ENCODE measurements at regions not wholly inside any gene's neighbourhood (a gene's known extent, or its start where the extent isn't known, plus 50 kb on each side); places are given as distances from the start of the nearest gene placed in this dataset.
"Not testable (repeated sequence)": the region's sequence is repeated elsewhere in the genome, so short reads cannot be mapped to it uniquely, and the experiment has no call there.

GRCh38 chr4:30148828-30149227 lies 571.3 kb upstream of the PCDH7 start:
- DNase-seq (ENCODE audit: low read depth): not testable (repeated sequence)

GRCh38 chr4:30149539-30149938 lies 570.6 kb upstream of the PCDH7 start:
- DNase-seq (ENCODE audit: low read depth): not testable (repeated sequence)

- no peak for DNase-seq (ENCODE audit: low read depth)
Measured at GRCh38 chr4:30153427-30153826, 566.7 kb upstream of the PCDH7 start.

GRCh38 chr4:30160140-30160539 lies 560.0 kb upstream of the PCDH7 start:
- no peak for DNase-seq (ENCODE audit: low read depth)

GRCh38 chr4:30172416-30172815 lies 547.8 kb upstream of the PCDH7 start:
- no peak for DNase-seq (ENCODE audit: low read depth)

GRCh38 chr4:30181512-30181911 lies 538.7 kb upstream of the PCDH7 start:
- DNase-seq (ENCODE audit: low read depth): no peak

- no peak for DNase-seq (ENCODE audit: low read depth)
Measured at GRCh38 chr4:30181918-30182317, 538.3 kb upstream of the PCDH7 start.

- DNase-seq (ENCODE audit: low read depth): no peak
Measured at GRCh38 chr4:30182786-30183185, 537.4 kb upstream of the PCDH7 start.

GRCh38 chr4:30191902-30192301 lies 528.3 kb upstream of the PCDH7 start:
- DNase-seq (ENCODE audit: low read depth): no peak

GRCh38 chr4:30207389-30207788 lies 512.8 kb upstream of the PCDH7 start:
- no peak for DNase-seq (ENCODE audit: low read depth)

- no peak for DNase-seq (ENCODE audit: low read depth)
Measured at GRCh38 chr4:30208731-30209435, 511.3 kb upstream of the PCDH7 start.

GRCh38 chr4:30215973-30216372 lies 504.2 kb upstream of the PCDH7 start:
- not testable (repeated sequence) for DNase-seq (ENCODE audit: low read depth)

GRCh38 chr4:30245140-30245539 lies 475.0 kb upstream of the PCDH7 start:
- no peak for DNase-seq (ENCODE audit: low read depth)

GRCh38 chr4:30256116-30256832 lies 463.9 kb upstream of the PCDH7 start:
- no peak for DNase-seq (ENCODE audit: low read depth)

- no peak for DNase-seq (ENCODE audit: low read depth)
Measured at GRCh38 chr4:30258949-30259348, 461.2 kb upstream of the PCDH7 start.

- no peak for DNase-seq (ENCODE audit: low read depth)
Measured at GRCh38 chr4:30262379-30262778, 457.8 kb upstream of the PCDH7 start.

GRCh38 chr4:30264465-30264864 lies 455.7 kb upstream of the PCDH7 start:
- no peak for DNase-seq (ENCODE audit: low read depth)

GRCh38 chr4:30265716-30266115 lies 454.5 kb upstream of the PCDH7 start:
- no peak for DNase-seq (ENCODE audit: low read depth)

GRCh38 chr4:30268370-30268769 lies 451.8 kb upstream of the PCDH7 start:
- DNase-seq (ENCODE audit: low read depth): no peak

GRCh38 chr4:30269850-30270249 lies 450.3 kb upstream of the PCDH7 start:
- no peak for DNase-seq (ENCODE audit: low read depth)

GRCh38 chr4:30281986-30282385 lies 438.2 kb upstream of the PCDH7 start:
- no peak for DNase-seq (ENCODE audit: low read depth)

- no peak for DNase-seq (ENCODE audit: low read depth)
Measured at GRCh38 chr4:30283336-30283735, 436.8 kb upstream of the PCDH7 start.

GRCh38 chr4:30294295-30294694 lies 425.9 kb upstream of the PCDH7 start:
- DNase-seq (ENCODE audit: low read depth): no peak

GRCh38 chr4:30295652-30296051 lies 424.5 kb upstream of the PCDH7 start:
- no peak for DNase-seq (ENCODE audit: low read depth)

All from activated T-cell treated with anti-CD3 and anti-CD28 coated beads for 48 hours (primary cell).